Mesodermal cell (in vitro differentiated cells): ENCODE measurements at regions not wholly inside any gene's neighbourhood (a gene's known extent, or its start where the extent isn't known, plus 50 kb on each side); places are given as distances from the start of the nearest gene placed in this dataset.

Experiments used
- H3K27ac ChIP-seq: 2 replicates; pipeline ENCODE4 v1.7.0; 2013; ENCODE audit warnings: mild to moderate bottlenecking, low read depth, low read length, moderate library complexity; ENCODE audit not compliant: severe bottlenecking
- H3K36me3 ChIP-seq: 2 replicates; pipeline ENCODE4 v1.7.1; 2013; ENCODE audit warnings: mild to moderate bottlenecking, low read length, moderate library complexity; ENCODE audit not compliant: control insufficient read depth, insufficient read depth
- H3K4me1 ChIP-seq: one replicate; pipeline ENCODE4 v1.7.1; 2013; ENCODE audit warnings: mild to moderate bottlenecking, low read length; ENCODE audit not compliant: insufficient read depth, control insufficient read depth, poor library complexity, severe bottlenecking
- H3K4me3 ChIP-seq: 2 replicates; pipeline ENCODE4 v1.7.0; 2013; ENCODE audit warnings: low read length, control low read depth, mild to moderate bottlenecking; ENCODE audit not compliant: insufficient read depth, poor library complexity, severe bottlenecking; ENCODE audit errors: extremely low read depth
- H3K9me3 ChIP-seq: 2 replicates; pipeline ENCODE4 v1.7.1; 2013; ENCODE audit warnings: mild to moderate bottlenecking, low read length, moderate library complexity; ENCODE audit not compliant: control insufficient read depth
- WGBS, 2 experiments: methylation state at CpG; one replicate each; pipeline ENCODE4 v1.1.5; 2013; ENCODE audit warnings: missing lambda C conversion rate in 2 of 2; ENCODE audit not compliant: insufficient coverage in 2 of 2; 5-methylcytosine and 5-hydroxymethylcytosine counted together

DNA sequence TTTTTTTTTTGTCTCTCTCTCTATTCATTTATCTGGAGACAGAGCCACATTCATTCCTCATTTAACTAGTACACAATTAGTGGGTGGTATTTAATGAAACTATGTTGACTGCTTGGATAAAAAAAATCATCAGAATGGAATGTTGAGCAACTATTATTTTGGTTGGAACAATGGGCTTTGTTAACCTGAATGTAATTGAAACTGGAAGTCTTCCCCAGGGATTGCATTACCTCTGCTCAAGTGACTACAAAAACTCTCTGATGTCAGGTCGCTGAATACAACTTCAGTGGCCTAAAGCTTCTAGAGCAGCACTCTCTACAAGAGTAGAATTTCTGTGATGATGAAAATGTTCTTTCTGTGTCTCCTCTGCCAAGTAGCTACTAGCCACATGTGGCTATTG, 295.8 kb downstream of the DEPDC1B start:
- no peaks in the 10 kb centered on the region for H3K9me3 ChIP-seq

DNA sequence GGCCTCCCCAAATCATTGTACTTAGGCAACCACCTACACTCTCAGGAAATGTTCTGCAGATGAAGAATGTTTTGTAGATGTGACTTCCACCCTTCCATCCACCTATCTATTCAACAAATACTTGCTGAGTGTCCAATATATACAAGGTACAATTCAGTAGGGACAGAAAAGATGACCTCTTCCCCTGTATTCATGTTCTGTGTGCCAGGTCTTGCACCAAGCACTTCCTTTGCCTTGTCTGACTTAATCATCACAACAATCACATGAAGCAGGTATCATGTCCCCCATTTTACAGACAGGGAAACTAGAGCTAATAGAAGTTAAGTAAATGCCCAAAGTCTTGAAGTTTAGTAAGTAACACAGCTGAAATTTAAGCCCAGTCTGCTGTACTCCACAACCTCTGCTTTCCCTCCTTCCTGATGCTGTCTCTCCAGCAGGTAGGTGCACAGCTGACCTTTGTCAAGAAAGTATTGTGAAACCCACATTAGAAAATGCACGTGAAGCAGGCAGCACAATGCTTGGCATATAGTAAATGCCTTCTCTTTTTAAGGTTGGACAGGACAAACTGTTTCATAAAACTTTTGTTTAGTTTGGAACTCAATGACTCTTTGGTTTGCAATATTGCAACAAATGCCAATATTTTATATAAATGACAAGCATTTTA, 296.5 kb downstream of the DEPDC1B start:
- Histone ChIP-seq H3K4me1 (no peaks in the 10 kb centered on the region), H3K36me3 (no peaks in the 10 kb centered on the region), H3K27ac (no peak overlapping the region), H3K9me3 (no peaks in the 10 kb centered on the region), H3K4me3 (no peak overlapping the region)
- WGBS, 2 experiments = 100% methylated on average over 1 of the region's 1 CpG

More for the DNA sequence above, 295.8 kb downstream of the DEPDC1B start:
- WGBS, 2 experiments = 80% methylated on average over 1 of the region's 1 CpG; no CpG with 5 or more reads in 1 of the 2 experiments
- Histone ChIP-seq H3K36me3 (no peaks in the 10 kb centered on the region), H3K4me1 (no peaks in the 10 kb centered on the region), H3K4me3 (no peak overlapping the region), H3K27ac (no peak overlapping the region)

DNA sequence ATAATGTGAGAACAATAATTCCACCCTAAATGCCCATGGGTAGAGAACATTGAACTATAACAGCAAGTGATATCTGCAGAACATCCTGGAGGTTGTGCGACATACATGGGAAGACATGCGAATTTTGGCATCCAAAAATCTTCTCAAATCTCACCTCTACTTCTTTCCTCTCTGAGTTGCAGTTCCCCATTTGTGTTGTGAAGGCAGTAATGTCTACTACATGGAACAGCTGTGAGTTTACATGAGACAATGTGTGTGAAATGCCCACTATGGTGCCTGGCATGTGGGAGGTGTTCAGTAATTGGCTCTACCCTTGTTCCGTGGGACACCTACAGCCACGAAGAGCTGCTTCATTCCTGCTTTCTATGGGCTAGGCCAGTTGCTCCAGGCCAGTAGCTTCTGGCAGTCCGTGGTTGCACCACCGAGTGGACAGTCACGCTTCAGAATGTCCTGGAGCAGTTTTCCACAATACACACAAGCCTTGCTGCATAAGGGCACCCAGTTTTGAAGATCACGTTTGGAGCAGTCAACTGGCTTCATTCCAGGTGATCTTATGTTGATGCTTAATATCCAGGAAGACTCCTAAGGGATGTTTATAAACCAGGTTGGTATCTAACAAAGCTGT, 297.7 kb downstream of the DEPDC1B start:
- H3K4me3 ChIP-seq = no peak overlapping the region
- 89 to 93% methylated on average over 5 to 6 of the region's 8 CpGs for WGBS, 2 experiments
- no peaks in the 10 kb centered on the region for H3K36me3 ChIP-seq
- no peak overlapping the region for H3K27ac ChIP-seq
- no peaks in the 10 kb centered on the region for H3K9me3 ChIP-seq
- no peaks in the 10 kb centered on the region for H3K4me1 ChIP-seq

DNA sequence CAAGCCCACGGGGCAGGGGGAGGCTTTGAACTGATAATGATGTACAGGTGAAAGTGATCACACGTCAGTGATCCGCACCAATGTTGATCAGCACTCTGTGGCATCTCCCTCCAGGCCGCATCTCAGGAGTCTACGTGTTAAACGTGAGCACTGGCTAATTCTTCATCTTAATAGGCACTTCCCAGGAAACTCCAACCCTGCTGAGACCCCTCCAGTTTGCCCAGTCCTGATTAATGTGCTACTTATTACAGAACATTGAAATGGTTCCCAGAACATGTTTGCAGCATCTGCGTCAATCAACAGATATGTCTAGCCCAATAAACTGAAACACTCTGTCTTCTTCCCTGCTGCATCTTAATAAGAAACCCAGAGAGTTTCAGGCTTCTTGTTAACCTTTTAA, 298.4 kb downstream of the DEPDC1B start:
- Histone ChIP-seq H3K27ac (no peak overlapping the region), H3K9me3 (no peaks in the 10 kb centered on the region), H3K36me3 (no peaks in the 10 kb centered on the region), H3K4me1 (no peaks in the 10 kb centered on the region), H3K4me3 (no peak overlapping the region)
- WGBS, 2 experiments = 79 to 90% methylated on average over 4 to 7 of the region's 7 CpGs

DNA sequence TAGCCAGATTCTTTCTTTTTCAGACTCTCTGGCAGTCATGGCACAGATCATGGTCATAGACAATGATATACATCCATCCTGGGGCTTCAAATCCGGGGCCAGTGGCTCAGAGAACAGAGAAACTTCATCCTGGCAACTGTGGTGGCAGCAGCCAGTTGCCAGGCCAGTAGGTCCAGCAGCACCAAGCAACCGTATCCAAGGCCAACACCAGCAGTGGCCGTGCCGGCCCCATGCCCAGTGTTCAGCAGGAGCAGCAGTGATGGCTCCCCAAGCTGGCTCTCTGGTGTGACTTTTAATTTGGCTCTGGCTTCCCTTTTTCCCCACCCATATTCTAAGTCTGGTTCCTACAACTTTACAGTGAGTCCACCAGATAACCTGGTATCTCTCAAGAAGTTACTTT, 300.5 kb downstream of the DEPDC1B start:
- Histone ChIP-seq H3K4me3 (no peak overlapping the region), H3K4me1 (no peaks in the 10 kb centered on the region), H3K9me3 (no peaks in the 10 kb centered on the region), H3K27ac (no peak overlapping the region), H3K36me3 (no peaks in the 10 kb centered on the region)
- 94% methylated on average over 4 of the region's 4 CpGs for WGBS, 2 experiments

DNA sequence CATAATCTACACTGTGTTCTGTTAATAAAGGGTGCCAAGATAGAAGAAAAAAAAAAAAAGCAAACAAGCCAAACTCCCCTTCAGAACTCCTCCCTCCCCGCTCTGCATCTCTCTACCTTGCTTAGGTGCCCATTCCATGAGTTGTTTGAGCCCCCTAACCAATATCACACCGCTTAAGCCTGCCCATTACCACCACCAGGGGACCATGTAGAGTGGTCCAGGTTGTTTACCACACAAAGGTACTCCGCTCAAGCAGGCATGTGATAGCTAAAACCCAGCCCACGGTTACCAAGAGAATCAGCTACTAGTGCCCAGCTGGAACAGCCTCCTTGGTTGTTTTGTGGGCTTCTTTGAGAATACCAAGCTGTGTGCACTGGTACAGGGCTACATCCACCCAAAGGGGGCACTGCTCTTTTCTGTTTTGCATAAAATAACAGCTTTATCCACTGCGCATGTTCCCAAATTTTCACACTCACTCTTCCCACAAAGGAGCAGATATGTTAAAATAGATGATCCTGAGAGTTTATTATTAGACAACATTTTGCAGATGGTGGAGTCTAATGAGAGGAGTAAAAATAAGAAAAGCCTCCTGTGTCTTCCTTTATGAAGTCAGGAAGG, 304.1 kb downstream of the DEPDC1B start:
- no peak overlapping the region for H3K27ac ChIP-seq
- no peaks in the 10 kb centered on the region for H3K36me3 ChIP-seq
- H3K4me3 ChIP-seq = no peak overlapping the region
- no peaks in the 10 kb centered on the region for H3K9me3 ChIP-seq
- no peaks in the 10 kb centered on the region for H3K4me1 ChIP-seq
- 57 to 93% methylated on average over 1 to 3 of the region's 5 CpGs for WGBS, 2 experiments

DNA sequence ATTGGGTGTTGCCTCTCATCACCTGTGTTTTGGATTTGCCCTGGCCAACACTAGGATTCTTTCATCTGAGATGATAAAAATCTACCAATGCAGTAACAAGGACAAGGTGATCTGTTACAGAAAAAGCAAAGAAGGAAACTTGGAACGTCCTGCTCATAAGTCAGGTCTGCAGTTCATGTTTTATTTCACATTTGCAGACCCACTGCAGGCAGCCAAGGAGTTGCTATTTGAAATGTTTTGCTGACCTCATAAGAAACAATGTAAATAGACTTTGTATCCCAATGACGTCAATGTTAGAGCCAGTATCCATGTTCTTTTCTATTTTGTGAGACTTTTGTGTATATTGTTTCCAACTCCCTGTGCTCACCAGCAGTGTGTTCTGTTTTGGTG, 312.9 kb downstream of the DEPDC1B start:
- H3K36me3 ChIP-seq = no peaks in the 10 kb centered on the region
- no peak overlapping the region for H3K27ac ChIP-seq
- H3K4me3 ChIP-seq = no peak overlapping the region
- 73% methylated on average over 1 of the region's 2 CpGs; no CpG with 5 or more reads in 1 of the 2 experiments for WGBS, 2 experiments
- no peaks in the 10 kb centered on the region for H3K9me3 ChIP-seq
- no peaks in the 10 kb centered on the region for H3K4me1 ChIP-seq

DNA sequence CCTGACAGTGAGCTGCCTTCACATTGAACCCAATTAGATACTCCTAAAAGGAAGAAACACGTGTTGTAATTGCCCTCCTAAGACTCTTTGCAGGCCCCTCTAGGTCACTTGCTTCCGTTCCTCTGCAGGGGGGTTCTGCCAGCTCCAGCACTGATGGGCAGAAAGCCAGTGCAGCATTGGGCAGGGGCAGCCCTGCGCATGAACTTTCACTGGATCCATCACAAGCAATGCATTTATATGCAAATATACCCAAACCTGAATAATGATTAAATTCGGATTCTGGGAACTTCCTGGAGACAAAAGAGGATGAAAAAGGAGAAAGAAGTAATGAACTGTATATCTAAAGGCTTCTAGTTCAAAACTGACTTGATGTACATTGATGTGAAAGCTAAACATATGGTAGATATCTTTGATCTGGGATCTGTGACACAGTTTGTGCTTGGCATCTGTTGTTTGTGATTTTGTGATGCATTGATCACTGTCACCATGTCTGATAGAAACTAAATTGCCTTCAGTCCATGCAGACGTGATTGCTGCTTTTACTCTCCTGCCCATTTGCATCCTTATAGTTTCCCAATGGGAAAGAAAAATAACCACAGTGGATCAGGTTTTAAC, 313.4 kb downstream of the DEPDC1B start:
- Histone ChIP-seq H3K4me3 (no peak overlapping the region), H3K4me1 (no peaks in the 10 kb centered on the region), H3K27ac (no peak overlapping the region), H3K36me3 (no peaks in the 10 kb centered on the region), H3K9me3 (no peaks in the 10 kb centered on the region)
- 44 to 47% methylated on average over 3 to 4 of the region's 5 CpGs for WGBS, 2 experiments

DNA sequence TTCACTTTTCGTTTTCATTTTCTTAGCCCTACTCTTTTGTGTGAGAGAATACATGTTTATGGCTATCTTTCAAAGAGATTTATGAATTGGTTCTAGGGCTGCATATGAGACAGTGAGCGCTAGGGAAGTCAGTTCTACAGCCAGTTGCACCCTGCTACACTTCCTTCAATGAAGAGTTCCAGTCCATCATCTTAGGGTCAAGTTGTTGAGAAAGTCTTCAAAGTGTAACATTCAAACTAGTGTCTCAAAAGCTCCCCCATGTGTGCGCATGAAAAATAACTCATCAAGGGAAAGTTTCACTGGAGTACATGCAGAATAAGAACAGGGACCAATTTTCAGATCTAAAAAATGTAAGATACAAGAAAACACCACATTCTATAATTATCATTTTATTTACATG, 317.2 kb downstream of the DEPDC1B start:
- H3K4me1 ChIP-seq = no peaks in the 10 kb centered on the region
- H3K27ac ChIP-seq = no peak overlapping the region
- WGBS, 2 experiments = 93% methylated on average over 3 of the region's 3 CpGs; no CpG with 5 or more reads in 1 of the 2 experiments
- no peaks in the 10 kb centered on the region for H3K9me3 ChIP-seq
- no peaks in the 10 kb centered on the region for H3K36me3 ChIP-seq
- H3K4me3 ChIP-seq = no peak overlapping the region

DNA sequence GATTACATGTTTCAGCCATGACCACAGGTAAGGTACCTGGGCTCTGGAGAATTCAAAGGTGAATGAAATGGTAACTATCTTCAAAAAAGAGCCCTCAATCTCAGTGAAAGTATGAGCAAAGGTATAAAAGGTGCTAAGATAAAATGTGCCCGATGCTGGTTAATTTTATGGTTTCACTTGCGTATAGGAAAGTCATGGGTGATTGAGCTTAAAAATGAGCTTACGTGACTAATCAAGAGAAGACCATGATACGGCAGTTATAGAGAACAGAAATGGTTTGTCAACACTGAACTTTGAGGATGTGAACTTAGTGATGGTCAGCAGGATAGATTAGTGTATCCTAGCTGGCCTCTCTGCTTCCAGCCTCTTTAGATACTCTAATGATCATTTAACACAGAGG, 320.1 kb downstream of the DEPDC1B start:
- H3K4me3 ChIP-seq = no peak overlapping the region
- 97 to 100% methylated on average over 4 of the region's 4 CpGs for WGBS, 2 experiments
- H3K4me1 ChIP-seq = no peaks in the 10 kb centered on the region
- H3K36me3 ChIP-seq = no peaks in the 10 kb centered on the region
- H3K27ac ChIP-seq = no peak overlapping the region
- H3K9me3 ChIP-seq = no peaks in the 10 kb centered on the region
